Liver (tissue), 8 donors: ENCODE measurements at regions not wholly inside any gene's neighbourhood (a gene's known extent, or its start where the extent isn't known, plus 50 kb on each side); places are given as distances from the start of the nearest gene placed in this dataset.

Source experiments
- DNase-seq: peaks from one replicate; pipeline ENCODE4 v3.0.0-alpha.2; 2017; ENCODE audit warnings: low spot score
- H3K27ac ChIP-seq, 2 donors: one replicate each; pipeline ENCODE4 v1.7.0; 2013; ENCODE audit warnings: inconsistent platforms in 2 of 2, low read length in 2 of 2, control low read depth in 1 of 2, low read depth in 1 of 2, mild to moderate bottlenecking in 1 of 2
- H3K27me3 ChIP-seq, 4 donors: one replicate each; pipeline versions ENCODE4 v1.6.1 to v1.7.0; 2013; ENCODE audit warnings: low read length in 3 of 4, inconsistent platforms in 1 of 4, mild to moderate bottlenecking in 1 of 4, moderate library complexity in 1 of 4; ENCODE audit not compliant: control insufficient read depth in 4 of 4, insufficient read depth in 4 of 4
- H3K36me3 ChIP-seq, 4 donors: one replicate each; pipeline versions ENCODE4 v1.6.1 to v1.7.0; 2013; ENCODE audit warnings: low read length in 3 of 4, mild to moderate bottlenecking in 3 of 4, low read depth in 1 of 4, moderate library complexity in 1 of 4; ENCODE audit not compliant: control insufficient read depth in 4 of 4, insufficient read depth in 3 of 4
- H3K4me1 ChIP-seq, 4 donors: one replicate each; pipeline versions ENCODE4 v1.6.1 to v1.7.0; 2013; ENCODE audit warnings: low read length in 3 of 4, mild to moderate bottlenecking in 3 of 4, moderate library complexity in 1 of 4; ENCODE audit not compliant: control insufficient read depth in 4 of 4, insufficient read depth in 4 of 4
- H3K4me3 ChIP-seq, 3 donors: one replicate each; pipeline versions ENCODE4 v1.6.1 to v1.7.0; 2013; ENCODE audit warnings: low read length in 3 of 3, control low read depth in 1 of 3, low read depth in 1 of 3, mild to moderate bottlenecking in 1 of 3
- H3K9ac ChIP-seq, 2 donors: one replicate each; pipeline ENCODE4 v1.7.0; 2013; ENCODE audit warnings: low read length in 2 of 2, mild to moderate bottlenecking in 2 of 2, moderate library complexity in 2 of 2, control low read depth in 1 of 2, low read depth in 1 of 2
- H3K9me3 ChIP-seq, 4 donors: one replicate each; pipeline versions ENCODE4 v1.6.1 to v1.7.0; 2013; ENCODE audit warnings: low read length in 3 of 4; ENCODE audit not compliant: control insufficient read depth in 4 of 4
- ATF3 ChIP-seq: IDR thresholded peaks from 2 replicates; pipeline ENCODE4 v1.6.1; 2016; ENCODE audit warnings: antibody characterized with exemption
- CTCF ChIP-seq: fragments of 150-350 bp; IDR thresholded peaks from 2 replicates; pipeline ENCODE4 v1.5.1; 2017; ENCODE audit warnings: improper control_type of control experiment, low read depth, low read length; ENCODE audit not compliant: missing input control
- EGR1 ChIP-seq, 2 donors: IDR thresholded peaks; 2 replicates each; pipeline ENCODE4 v1.6.1; 2016 to 2018; ENCODE audit warnings: antibody characterized with exemption in 2 of 2, low read depth in 2 of 2
- FOXA1 ChIP-seq: IDR thresholded peaks from 2 replicates; pipeline ENCODE4 v1.6.1; 2016; ENCODE audit warnings: antibody characterized with exemption
- FOXA2 ChIP-seq: IDR thresholded peaks from 2 replicates; pipeline ENCODE4 v1.6.1; 2016; ENCODE audit warnings: antibody characterized with exemption
- GABPA ChIP-seq, 2 donors: IDR thresholded peaks in 1 of 2; conservative IDR thresholded peaks in 1 of 2; 2 replicates each; pipeline ENCODE4 v1.6.1; 2016; ENCODE audit warnings: antibody characterized with exemption in 2 of 2, mild to moderate bottlenecking in 1 of 2, moderate library complexity in 1 of 2
- HNF4A ChIP-seq, 2 donors: conservative IDR thresholded peaks; 2 replicates each; pipeline ENCODE4 v1.6.1; 2016; ENCODE audit warnings: antibody characterized with exemption in 2 of 2, mild to moderate bottlenecking in 2 of 2
- HNF4G ChIP-seq: IDR thresholded peaks from 2 replicates; pipeline ENCODE4 v1.6.1; 2016; ENCODE audit warnings: antibody characterized with exemption
- JUND ChIP-seq, 2 donors: IDR thresholded peaks; 2 replicates each; pipeline ENCODE4 v1.6.1; 2016; ENCODE audit warnings: antibody characterized with exemption in 2 of 2
- MAX ChIP-seq: IDR thresholded peaks from 2 replicates; pipeline ENCODE4 v1.6.1; 2016; ENCODE audit warnings: antibody characterized with exemption
- NR2F2 ChIP-seq: IDR thresholded peaks from 2 replicates; pipeline ENCODE4 v1.6.1; 2016; ENCODE audit warnings: antibody characterized with exemption
- RAD21 ChIP-seq, 2 donors: IDR thresholded peaks; 2 replicates each; pipeline ENCODE4 v1.6.1; 2016; ENCODE audit warnings: antibody characterized with exemption in 2 of 2, mild to moderate bottlenecking in 2 of 2
- REST ChIP-seq: IDR thresholded peaks from 2 replicates; pipeline ENCODE4 v1.6.1; 2016; ENCODE audit warnings: antibody characterized with exemption, mild to moderate bottlenecking
- RXRA ChIP-seq, 2 donors: IDR thresholded peaks; 2 replicates each; pipeline ENCODE4 v1.6.1; 2017 to 2018; ENCODE audit warnings: antibody characterized with exemption in 2 of 2, mild to moderate bottlenecking in 1 of 2
- SP1 ChIP-seq: IDR thresholded peaks from 2 replicates; pipeline ENCODE4 v1.6.1; 2018; ENCODE audit warnings: antibody characterized with exemption, mild to moderate bottlenecking
- TAF1 ChIP-seq: conservative IDR thresholded peaks from 2 replicates; pipeline ENCODE4 v1.6.1; 2016; ENCODE audit warnings: antibody characterized with exemption, mild to moderate bottlenecking
- YY1 ChIP-seq: IDR thresholded peaks from 2 replicates; pipeline ENCODE4 v1.6.1; 2016; ENCODE audit warnings: antibody characterized with exemption, mild to moderate bottlenecking
- ZBTB33 ChIP-seq: IDR thresholded peaks from 2 replicates; pipeline ENCODE4 v1.6.1; 2016; ENCODE audit warnings: antibody characterized with exemption
- WGBS: extraction: QIAGEN DNeasy Blood & Tissue Kit; methylation state at CpG from one replicate; pipeline ENCODE4 v1.1.7; 2013; 5-methylcytosine and 5-hydroxymethylcytosine counted together
- donor health status: healthy.
- donor health status: healthy.
- donor health status: healthy.
- donor health status: healthy.
- donor health status: healthy.

GRCh38 chr11:25537393-25537792 lies 794.5 kb upstream of the ANO3 start:
- WGBS: 73% methylated on average over 1 of the region's 1 CpG
- Histone ChIP-seq H3K4me1 (no peaks in the 10 kb centered on the region), H3K9ac (no peak overlapping the region), H3K27me3 (no peaks in the 10 kb centered on the region), H3K4me3 (no peak overlapping the region), H3K36me3 (no peaks in the 10 kb centered on the region), H3K9me3 (no peaks in the 10 kb centered on the region), H3K27ac (no peak overlapping the region)
- no peak for DNase-seq
- no peak for TF ChIP-seq FOXA2
- TF ChIP-seq CTCF: no peak
- TF ChIP-seq RAD21 (IDR thresholded peaks at IDR 0.05): no peak
- no peak for TF ChIP-seq SP1
- TF ChIP-seq ZBTB33: no peak
- TF ChIP-seq NR2F2: no peak
- no peak for TF ChIP-seq HNF4A (conservative IDR thresholded peaks at IDR 0.05)
- no peak for TF ChIP-seq TAF1
- no peak for TF ChIP-seq ATF3
- no peak for TF ChIP-seq JUND (IDR thresholded peaks at IDR 0.05)
- TF ChIP-seq YY1: no peak
- no peak for TF ChIP-seq EGR1 (IDR thresholded peaks at IDR 0.05; ENCODE audit: low read depth in 2 of 2)
- no peak for TF ChIP-seq HNF4G

- WGBS: 88% methylated on average over 2 of the region's 2 CpGs
- Histone ChIP-seq H3K9me3 (no peaks in the 10 kb centered on the region), H3K27ac (no peak overlapping the region), H3K4me3 (no peak overlapping the region), H3K4me1 (no peaks in the 10 kb centered on the region), H3K27me3 (no peaks in the 10 kb centered on the region), H3K36me3 (no peaks in the 10 kb centered on the region), H3K9ac (no peak overlapping the region)
- TF ChIP-seq NR2F2 (no peak), EGR1 (IDR thresholded peaks at IDR 0.05; ENCODE audit: low read depth in 2 of 2) (no peak), YY1 (no peak), FOXA2 (no peak), ZBTB33 (no peak), RXRA (IDR thresholded peaks at IDR 0.05) (no peak), REST (no peak), JUND (IDR thresholded peaks at IDR 0.05) (no peak), HNF4A (conservative IDR thresholded peaks at IDR 0.05) (no peak), HNF4G (no peak), TAF1 (no peak), ATF3 (no peak), RAD21 (IDR thresholded peaks at IDR 0.05) (no peak), SP1 (no peak), GABPA (IDR thresholded peaks at IDR 0.05 in 1 of 2, conservative IDR thresholded peaks at IDR 0.05 in 1 of 2) (no peak), CTCF (no peak), FOXA1 (no peak), MAX (no peak)
- DNase-seq: no peak
Measured at GRCh38 chr11:25547292-25547691, 784.6 kb upstream of the ANO3 start.
